GM21423 (cell line): ENCODE measurements at regions not wholly inside any gene's neighbourhood (a gene's known extent, or its start where the extent isn't known, plus 50 kb on each side); places are given as distances from the start of the nearest gene placed in this dataset.
A peak's percentile ranks its signal among the peaks of the same experiment; 100 is the strongest.
"Not testable (repeated sequence)": the region's sequence is repeated elsewhere in the genome, so short reads cannot be mapped to it uniquely, and the experiment has no call there.

Experiments used
- ATAC-seq: cut with Tn5 transposase; IDR thresholded peaks from one replicate; pipeline ENCODE4 v1.9.1; 2021; ENCODE audit warnings: mild to moderate bottlenecking, moderate library complexity; ENCODE audit not compliant: unreplicated experiment

- no peak for ATAC-seq
These were observed 354.8 kb upstream of the CELF2 start for GRCh38 chr10:10662716-10663408.

- no peak for ATAC-seq
These were observed 354.1 kb upstream of the CELF2 start for GRCh38 chr10:10663622-10664021.

GRCh38 chr10:10665750-10666149, 351.9 kb upstream of the CELF2 start:
- no peak for ATAC-seq

GRCh38 chr10:10667466-10667865, 350.2 kb upstream of the CELF2 start:
- no peak for ATAC-seq

GRCh38 chr10:10676972-10677371, 340.7 kb upstream of the CELF2 start:
- ATAC-seq: no peak

GRCh38 chr10:10677479-10677878, 340.2 kb upstream of the CELF2 start:
- ATAC-seq: peak; percentile 79

- no peak for ATAC-seq
These were observed 337.2 kb upstream of the CELF2 start for GRCh38 chr10:10680496-10680895.

GRCh38 chr10:10684972-10685371, 332.7 kb upstream of the CELF2 start:
- ATAC-seq: no peak

- ATAC-seq: no peak
These were observed 332.1 kb upstream of the CELF2 start for GRCh38 chr10:10685566-10685965.

GRCh38 chr10:10687751-10688150, 329.9 kb upstream of the CELF2 start:
- no peak for ATAC-seq

- ATAC-seq: no peak
These were observed 318.2 kb upstream of the CELF2 start for GRCh38 chr10:10699427-10699826.

- no peak for ATAC-seq
These were observed 316.5 kb upstream of the CELF2 start for GRCh38 chr10:10701084-10701611.

GRCh38 chr10:10702211-10702610, 315.5 kb upstream of the CELF2 start:
- no peak for ATAC-seq

- ATAC-seq: no peak
These were observed 314.3 kb upstream of the CELF2 start for GRCh38 chr10:10703382-10703781.

GRCh38 chr10:10712155-10712704, 305.4 kb upstream of the CELF2 start:
- no peak for ATAC-seq

- no peak for ATAC-seq
These were observed 303.3 kb upstream of the CELF2 start for GRCh38 chr10:10714327-10714726.

- no peak for ATAC-seq
These were observed 300.7 kb upstream of the CELF2 start for GRCh38 chr10:10716972-10717371.

- no peak for ATAC-seq
These were observed 295.2 kb upstream of the CELF2 start for GRCh38 chr10:10722422-10722821.

GRCh38 chr10:10725196-10725595, 292.5 kb upstream of the CELF2 start:
- ATAC-seq: no peak

GRCh38 chr10:10726101-10726500, 291.6 kb upstream of the CELF2 start:
- ATAC-seq: no peak

- not testable (repeated sequence) for ATAC-seq
These were observed 290.3 kb upstream of the CELF2 start for GRCh38 chr10:10727411-10727810.

GRCh38 chr10:10727812-10728211, 289.9 kb upstream of the CELF2 start:
- ATAC-seq: no peak
